ENCODE measurements at regions not wholly inside any gene's neighbourhood (a gene's known extent, or its start where the extent isn't known, plus 50 kb on each side); places are given as distances from the start of the nearest gene placed in this dataset.

GRCh38 chr9:99569840-99570239 is 251.8 kb upstream of the NR4A3 start:
- H3K18ac ChIP-seq (ENCODE audit: insufficient read length, low read depth, low read length) = no peak overlapping the region
- no CpG with 5 or more reads among the region's 2 CpGs for WGBS (ENCODE audit: extremely low coverage, insufficient read length, low lambda C conversion rate)
- H3K56ac ChIP-seq (ENCODE audit: insufficient read length, low read depth, low read length) = no peak overlapping the region
- no peak overlapping the region for H3T11ph ChIP-seq (ENCODE audit: low read length)
- H4K8ac ChIP-seq (replicated peaks; ENCODE audit: insufficient read length, low read depth, low read length) = no peak overlapping the region
- no peak overlapping the region for H3K23ac ChIP-seq (ENCODE audit: insufficient read length, low read depth, low read length)
- no peak overlapping the region for H3K27ac ChIP-seq (ENCODE audit: insufficient read length, low read depth, low read length)
- H2BK120ac ChIP-seq (ENCODE audit: low read depth, low read length, poor library complexity, severe bottlenecking) = no peak overlapping the region
- no peaks in the 10 kb centered on the region for H4K20me1 ChIP-seq (ENCODE audit: control insufficient read depth, insufficient read depth, insufficient read length)
- H3K27ac Mint-ChIP-seq = no peak overlapping the region
- no peak overlapping the region for H2BK20ac ChIP-seq (ENCODE audit: low read depth, low read length, poor library complexity, severe bottlenecking)
- no peak overlapping the region for H3K4me2 ChIP-seq (ENCODE audit: insufficient read depth, insufficient read length, low read length)
- H3K9me3 Mint-ChIP-seq = no peaks in the 10 kb centered on the region
- H3K9me3 ChIP-seq (ENCODE audit: control insufficient read depth, low read depth, low read length) = no peaks in the 10 kb centered on the region
- H2BK5ac ChIP-seq (ENCODE audit: insufficient read length, low read length) = no peak overlapping the region
- TF ChIP-seq, protein P1, sequence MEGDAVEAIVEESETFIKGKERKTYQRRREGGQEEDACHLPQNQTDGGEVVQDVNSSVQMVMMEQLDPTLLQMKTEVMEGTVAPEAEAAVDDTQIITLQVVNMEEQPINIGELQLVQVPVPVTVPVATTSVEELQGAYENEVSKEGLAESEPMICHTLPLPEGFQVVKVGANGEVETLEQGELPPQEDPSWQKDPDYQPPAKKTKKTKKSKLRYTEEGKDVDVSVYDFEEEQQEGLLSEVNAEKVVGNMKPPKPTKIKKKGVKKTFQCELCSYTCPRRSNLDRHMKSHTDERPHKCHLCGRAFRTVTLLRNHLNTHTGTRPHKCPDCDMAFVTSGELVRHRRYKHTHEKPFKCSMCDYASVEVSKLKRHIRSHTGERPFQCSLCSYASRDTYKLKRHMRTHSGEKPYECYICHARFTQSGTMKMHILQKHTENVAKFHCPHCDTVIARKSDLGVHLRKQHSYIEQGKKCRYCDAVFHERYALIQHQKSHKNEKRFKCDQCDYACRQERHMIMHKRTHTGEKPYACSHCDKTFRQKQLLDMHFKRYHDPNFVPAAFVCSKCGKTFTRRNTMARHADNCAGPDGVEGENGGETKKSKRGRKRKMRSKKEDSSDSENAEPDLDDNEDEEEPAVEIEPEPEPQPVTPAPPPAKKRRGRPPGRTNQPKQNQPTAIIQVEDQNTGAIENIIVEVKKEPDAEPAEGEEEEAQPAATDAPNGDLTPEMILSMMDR (conservative IDR thresholded peaks at IDR 0.05) = no peak
- H2BK15ac ChIP-seq (ENCODE audit: low read depth, low read length) = no peak overlapping the region
- H3K4ac ChIP-seq (ENCODE audit: low read depth, low read length) = no peak overlapping the region
- H3K4me3 Mint-ChIP-seq = no peak overlapping the region
- no peak overlapping the region for H3K9ac ChIP-seq (ENCODE audit: extremely low read depth, insufficient read length, low read length)
- H4K5ac ChIP-seq (ENCODE audit: insufficient read length, low read depth, low read length) = no peak overlapping the region
- no peak for DNase-seq
- no peak overlapping the region for H3K14ac ChIP-seq (ENCODE audit: insufficient read depth, low read length)
- no peak overlapping the region for H2BK12ac ChIP-seq (ENCODE audit: insufficient read length, low read depth, low read length)
- no peaks in the 10 kb centered on the region for H3K23me2 ChIP-seq (ENCODE audit: insufficient read length, low read depth, low read length, poor library complexity, severe bottlenecking)
- H3K27me3 Mint-ChIP-seq (ENCODE audit: low read depth) = peaks cover 5% of the 10 kb centered on the region; the same call in 1 of the 2 replicates
- H3K27me3 ChIP-seq (ENCODE audit: insufficient read depth, low read length) = no peaks in the 10 kb centered on the region
- no peaks in the 10 kb centered on the region for H3K4me1 ChIP-seq (ENCODE audit: insufficient read depth, low read length)
- no peaks in the 10 kb centered on the region for H3K79me2 ChIP-seq (ENCODE audit: insufficient read depth, low read length)
- no peaks in the 10 kb centered on the region; a peak in 1 of 7 replicates for H3K36me3 Mint-ChIP-seq (ENCODE audit: insufficient read depth in 1 of 3, low read depth in 3 of 3)
- H3K79me1 ChIP-seq (ENCODE audit: insufficient read depth, low read depth, low read length, poor library complexity, severe bottlenecking) = no peaks in the 10 kb centered on the region
- H2AFZ ChIP-seq (ENCODE audit: low read length) = no peak overlapping the region
- peaks cover 0 to 3% of the 10 kb centered on the region in 2 experiments; a peak in 1 of 4 replicates for H3K4me1 Mint-ChIP-seq
- H2AK5ac ChIP-seq (ENCODE audit: insufficient read length, low read length) = no peak overlapping the region
- H4K91ac ChIP-seq (ENCODE audit: insufficient read length, low read depth, low read length) = no peak overlapping the region
